Transverse colon (tissue), 4 donors: ENCODE measurements at regions not wholly inside any gene's neighbourhood (a gene's known extent, or its start where the extent isn't known, plus 50 kb on each side); places are given as distances from the start of the nearest gene placed in this dataset.

Experiments
- CTCF ChIP-seq, 5 experiments: fragments of 200-600 bp in 3 of 5; fragments of 450-650 bp in 2 of 5; sonication (generic) in 3 of 5; IDR thresholded peaks; 1 replicate in 2 of 5; 2 replicates in 3 of 5; pipeline ENCODE4 v1.5.1; 2016 to 2017; ENCODE audit warnings: antibody characterized with exemption in 5 of 5, inconsistent platforms in 3 of 5, mild to moderate bottlenecking in 2 of 5, moderate library complexity in 1 of 5
- POLR2A ChIP-seq: fragments of 450-650 bp; IDR thresholded peaks from one replicate; pipeline ENCODE4 v1.6.1; 2016; ENCODE audit warnings: antibody characterized with exemption, mild to moderate bottlenecking, moderate library complexity
- POLR2AphosphoS5 ChIP-seq, 3 donors: sonication (generic); formaldehyde crosslinking; IDR thresholded peaks; one replicate each; pipeline ENCODE4 v1.6.1; 2016; ENCODE audit warnings: antibody characterized with exemption in 3 of 3

- TF ChIP-seq CTCF (IDR thresholded peaks at IDR 0.05) (no peak), POLR2AphosphoS5 (IDR thresholded peaks at IDR 0.05) (no peak), POLR2A (no peak)
Observed at GRCh38 chr13:65088906-65089305, 2141.2 kb downstream of the PCDH9 start.
